Trophoblast cell (in vitro differentiated cells and primary cell): ENCODE measurements at regions not wholly inside any gene's neighbourhood (a gene's known extent, or its start where the extent isn't known, plus 50 kb on each side); places are given as distances from the start of the nearest gene placed in this dataset.
A peak's percentile ranks its signal among the peaks of the same experiment; 100 is the strongest.

Source experiments
- DNase-seq, 2 donors: peaks; one replicate each; pipeline ENCODE4 v3.0.0-alpha.2; 2016
- H2AFZ ChIP-seq: 2 replicates; pipeline ENCODE4 v1.6.1; 2013; ENCODE audit warnings: low read length, moderate library complexity, mild to moderate bottlenecking; ENCODE audit not compliant: insufficient read depth, poor library complexity
- H2AK5ac ChIP-seq: 2 replicates; pipeline ENCODE4 v1.6.1; 2013; ENCODE audit warnings: mild to moderate bottlenecking, low read length
- H2BK120ac ChIP-seq: 2 replicates; pipeline ENCODE4 v1.6.1; 2013; ENCODE audit warnings: low read length, mild to moderate bottlenecking, moderate library complexity; ENCODE audit not compliant: insufficient read depth, poor library complexity
- H2BK12ac ChIP-seq: 2 replicates; pipeline ENCODE4 v1.6.1; 2013; ENCODE audit warnings: mild to moderate bottlenecking, low read length, moderate library complexity
- H2BK5ac ChIP-seq: 2 replicates; pipeline ENCODE4 v1.6.1; 2013; ENCODE audit warnings: low read length, low read depth, moderate library complexity, mild to moderate bottlenecking; ENCODE audit not compliant: poor library complexity
- H3K14ac ChIP-seq: 2 replicates; pipeline ENCODE4 v1.6.1; 2013; ENCODE audit warnings: mild to moderate bottlenecking, low read length
- H3K18ac ChIP-seq: 2 replicates; pipeline ENCODE4 v1.6.1; 2013; ENCODE audit warnings: mild to moderate bottlenecking, low read length
- H3K23ac ChIP-seq: 2 replicates; pipeline ENCODE4 v1.6.1; 2013; ENCODE audit warnings: low read length
- H3K27ac ChIP-seq: 2 replicates; pipeline ENCODE4 v1.5.1; 2013; ENCODE audit warnings: low read depth, mild to moderate bottlenecking, inconsistent platforms, low read length, moderate library complexity
- H3K27me3 ChIP-seq: 2 replicates; pipeline ENCODE4 v1.6.1; 2013; ENCODE audit warnings: inconsistent platforms, mild to moderate bottlenecking, low read length, moderate library complexity; ENCODE audit not compliant: insufficient read depth
- H3K36me3 ChIP-seq, 2 experiments: 1 replicate in 1 of 2; 2 replicates in 1 of 2; pipeline ENCODE4 v1.6.1; 2013; ENCODE audit warnings: low read length in 2 of 2, mild to moderate bottlenecking in 2 of 2, moderate library complexity in 1 of 2; ENCODE audit not compliant: insufficient read depth in 2 of 2, control insufficient read depth in 1 of 2
- H3K4ac ChIP-seq: 2 replicates; pipeline ENCODE4 v1.6.1; 2013; ENCODE audit warnings: low read depth, mild to moderate bottlenecking, low read length, moderate library complexity
- H3K4me1 ChIP-seq, 2 experiments: 1 replicate in 1 of 2; 2 replicates in 1 of 2; pipeline ENCODE4 v1.6.1; 2013; ENCODE audit warnings: low read length in 2 of 2, mild to moderate bottlenecking in 2 of 2, moderate library complexity in 1 of 2; ENCODE audit not compliant: insufficient read depth in 2 of 2, control insufficient read depth in 1 of 2
- H3K4me2 ChIP-seq: 2 replicates; pipeline ENCODE4 v1.6.1; 2013; ENCODE audit warnings: inconsistent platforms, mild to moderate bottlenecking, low read length, moderate library complexity
- H3K4me3 ChIP-seq: 2 replicates; pipeline ENCODE4 v1.5.1; 2013; ENCODE audit warnings: mild to moderate bottlenecking, low read depth, low read length, inconsistent platforms
- H3K79me1 ChIP-seq: one replicate; pipeline ENCODE4 v1.6.1; 2013; ENCODE audit warnings: low read length
- H3K79me2 ChIP-seq: 2 replicates; pipeline ENCODE4 v1.6.1; 2013; ENCODE audit warnings: low read length, mild to moderate bottlenecking; ENCODE audit not compliant: control insufficient read depth, insufficient read depth, poor library complexity
- H3K9ac ChIP-seq: 2 replicates; pipeline ENCODE4 v1.6.1; 2013; ENCODE audit warnings: mild to moderate bottlenecking, low read length
- H3K9me3 ChIP-seq: 2 replicates; pipeline ENCODE4 v1.6.1; 2013; ENCODE audit warnings: low read depth, mild to moderate bottlenecking, control low read depth, inconsistent platforms, low read length; ENCODE audit not compliant: insufficient read depth
- H4K12ac ChIP-seq: 2 replicates; pipeline ENCODE4 v1.6.1; 2013; ENCODE audit warnings: low read depth, mild to moderate bottlenecking, low read length, moderate library complexity
- H4K8ac ChIP-seq: 2 replicates; pipeline ENCODE4 v1.6.1; 2013; ENCODE audit warnings: low read depth, mild to moderate bottlenecking, low read length, moderate library complexity
- H4K91ac ChIP-seq: one replicate; pipeline ENCODE4 v1.6.1; 2013; ENCODE audit warnings: low read depth, mild to moderate bottlenecking, low read length, moderate library complexity
- WGBS: extraction: QIAGEN DNeasy Blood & Tissue Kit; methylation state at CpG from one replicate; pipeline ENCODE4 v1.1.7; 2013; ENCODE audit warnings: missing lambda C conversion rate; ENCODE audit not compliant: insufficient read length, insufficient coverage; ENCODE audit errors: extremely low coverage; 5-methylcytosine and 5-hydroxymethylcytosine counted together

DNA sequence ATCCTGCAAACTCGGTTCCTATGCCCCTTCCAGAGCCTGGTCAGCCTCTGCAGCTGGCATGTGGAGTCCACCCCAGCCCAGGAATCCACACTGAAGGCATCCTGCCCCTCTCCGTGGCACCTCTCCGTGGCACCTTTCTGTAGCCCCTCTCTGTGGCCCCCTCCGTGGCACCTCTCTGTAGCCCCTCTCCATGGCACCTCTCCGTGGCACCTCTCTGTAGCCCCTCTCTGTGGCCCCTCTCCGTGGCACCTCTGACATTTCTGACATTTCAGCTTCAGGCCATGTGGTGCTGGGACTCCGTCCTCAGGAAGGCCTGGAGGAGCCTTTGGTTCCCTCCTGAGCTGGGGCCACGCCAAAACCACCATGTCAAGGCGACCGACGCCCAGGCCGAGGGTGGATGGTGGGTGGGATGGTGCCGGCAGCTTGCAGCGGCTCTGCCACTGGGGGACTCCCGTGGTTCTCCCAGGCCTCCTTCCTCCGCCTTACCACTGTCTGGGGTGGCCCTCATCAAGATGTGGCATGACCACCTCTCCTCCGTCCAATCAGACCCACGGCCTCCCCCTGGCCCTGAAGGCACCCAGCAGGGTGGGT, 1518.5 kb downstream of the BRD1 start:
- no peak overlapping the region for H3K27ac ChIP-seq
- no peak overlapping the region for H3K23ac ChIP-seq
- H4K12ac ChIP-seq: no peak overlapping the region
- WGBS: no CpG with 5 or more reads among the region's 18 CpGs
- no peak overlapping the region for H4K91ac ChIP-seq
- no peak for DNase-seq
- no peak overlapping the region for H3K14ac ChIP-seq
- H2BK12ac ChIP-seq: no peak overlapping the region
- no peak overlapping the region for H2AK5ac ChIP-seq
- H2BK5ac ChIP-seq: no peak overlapping the region
- no peak overlapping the region for H3K4me3 ChIP-seq
- no peaks in the 10 kb centered on the region for H3K27me3 ChIP-seq
- no peak overlapping the region for H3K9ac ChIP-seq
- no peak overlapping the region for H3K4ac ChIP-seq
- no peaks in the 10 kb centered on the region for H3K79me1 ChIP-seq
- H3K4me2 ChIP-seq: no peak overlapping the region
- H3K9me3 ChIP-seq: peaks cover 2% of the 10 kb centered on the region
- no peak overlapping the region for H4K8ac ChIP-seq
- H3K79me2 ChIP-seq: no peaks in the 10 kb centered on the region
- no peaks in the 10 kb centered on the region for H3K36me3 ChIP-seq
- no peaks in the 10 kb centered on the region for H3K4me1 ChIP-seq
- H3K18ac ChIP-seq: no peak overlapping the region
- H2AFZ ChIP-seq: no peak overlapping the region
- no peak overlapping the region for H2BK120ac ChIP-seq

- Histone ChIP-seq H4K91ac (no peak overlapping the region), H3K27me3 (no peaks in the 10 kb centered on the region), H4K12ac (no peak overlapping the region)
Observed at GRCh38 chr22:48307931-48308330, 1519.7 kb downstream of the BRD1 start.

GRCh38 chr22:48306785-48307510, 1520.7 kb downstream of the BRD1 start:
- Histone ChIP-seq H3K23ac (no peak overlapping the region), H3K14ac (no peak overlapping the region), H3K18ac (no peak overlapping the region), H3K79me1 (no peaks in the 10 kb centered on the region), H3K79me2 (no peaks in the 10 kb centered on the region), H3K4ac (no peak overlapping the region), H3K27me3 (no peaks in the 10 kb centered on the region), H3K36me3 (no peaks in the 10 kb centered on the region), H2BK12ac (no peak overlapping the region), H3K9me3 (peaks cover 2% of the 10 kb centered on the region), H2BK120ac (no peak overlapping the region), H2AFZ (no peak overlapping the region), H3K4me2 (no peak overlapping the region), H4K12ac (no peak overlapping the region), H3K4me1 (no peaks in the 10 kb centered on the region), H2AK5ac (no peak overlapping the region), H3K9ac (no peak overlapping the region), H4K91ac (no peak overlapping the region), H2BK5ac (no peak overlapping the region), H4K8ac (no peak overlapping the region), H3K27ac (no peak overlapping the region), H3K4me3 (peak overlapping the region; percentile 21)
- no peak for DNase-seq
- no CpG with 5 or more reads among the region's 19 CpGs for WGBS

More at GRCh38 chr22:48307931-48308330, 1519.7 kb downstream of the BRD1 start:
- H3K9ac ChIP-seq: no peak overlapping the region
- no peaks in the 10 kb centered on the region for H3K79me2 ChIP-seq
- no peak overlapping the region for H2BK5ac ChIP-seq
- DNase-seq: no peak
- no peak overlapping the region for H3K18ac ChIP-seq
- H3K23ac ChIP-seq: no peak overlapping the region
- H3K79me1 ChIP-seq: no peaks in the 10 kb centered on the region
- H3K9me3 ChIP-seq: peaks cover 2% of the 10 kb centered on the region
- H2AK5ac ChIP-seq: no peak overlapping the region
- no peaks in the 10 kb centered on the region for H3K36me3 ChIP-seq
- H2BK12ac ChIP-seq: no peak overlapping the region
- H3K14ac ChIP-seq: no peak overlapping the region
- H2BK120ac ChIP-seq: no peak overlapping the region
- H3K4ac ChIP-seq: no peak overlapping the region
- no peak overlapping the region for H2AFZ ChIP-seq
- H3K4me3 ChIP-seq: no peak overlapping the region
- WGBS: no CpG with 5 or more reads among the region's 7 CpGs
- H3K4me2 ChIP-seq: no peak overlapping the region
- no peak overlapping the region for H3K27ac ChIP-seq
- H4K8ac ChIP-seq: no peak overlapping the region
- H3K4me1 ChIP-seq: no peaks in the 10 kb centered on the region

GRCh38 chr22:48306284-48306683, 1521.4 kb downstream of the BRD1 start:
- H2BK12ac ChIP-seq: no peak overlapping the region
- no peak overlapping the region for H3K4ac ChIP-seq
- H2BK5ac ChIP-seq: no peak overlapping the region
- DNase-seq: no peak
- no peaks in the 10 kb centered on the region for H3K27me3 ChIP-seq
- H3K4me3 ChIP-seq: no peak overlapping the region
- no peaks in the 10 kb centered on the region for H3K79me1 ChIP-seq
- no peak overlapping the region for H3K18ac ChIP-seq
- H3K4me1 ChIP-seq: no peaks in the 10 kb centered on the region
- H2AK5ac ChIP-seq: no peak overlapping the region
- no peak overlapping the region for H4K8ac ChIP-seq
- no peak overlapping the region for H4K91ac ChIP-seq
- H3K4me2 ChIP-seq: no peak overlapping the region
- H3K14ac ChIP-seq: no peak overlapping the region
- no peak overlapping the region for H2BK120ac ChIP-seq
- H3K9me3 ChIP-seq: peaks cover 2% of the 10 kb centered on the region
- no peak overlapping the region for H2AFZ ChIP-seq
- H3K36me3 ChIP-seq: no peaks in the 10 kb centered on the region
- no CpG with 5 or more reads among the region's 8 CpGs for WGBS
- H3K9ac ChIP-seq: no peak overlapping the region
- no peak overlapping the region for H4K12ac ChIP-seq
- no peak overlapping the region for H3K23ac ChIP-seq
- no peak overlapping the region for H3K27ac ChIP-seq
- H3K79me2 ChIP-seq: no peaks in the 10 kb centered on the region
